Keratinocyte (primary cell): ENCODE measurements at regions not wholly inside any gene's neighbourhood (a gene's known extent, or its start where the extent isn't known, plus 50 kb on each side); places are given as distances from the start of the nearest gene placed in this dataset.
"Not testable (repeated sequence)": the region's sequence is repeated elsewhere in the genome, so short reads cannot be mapped to it uniquely, and the experiment has no call there.

Experiments used
- EZH2 ChIP-seq: IDR thresholded peaks from one replicate; pipeline ENCODE4 v1.6.1; 2012; ENCODE audit warnings: inconsistent platforms, mild to moderate bottlenecking, low read length, moderate library complexity
- TF ChIP-seq, protein P1 (sequence below), 3 experiments: IDR thresholded peaks in 1 of 3; conservative IDR thresholded peaks in 1 of 3; optimal IDR thresholded peaks in 1 of 3; 2 replicates in 2 of 3; 3 replicates in 1 of 3; pipeline versions ENCODE3 to v1.5.1; 2011; ENCODE audit warnings: low read length in 3 of 3, mild to moderate bottlenecking in 3 of 3, moderate library complexity in 2 of 3, control low read depth in 1 of 3, inconsistent platforms in 1 of 3; ENCODE audit not compliant: insufficient read depth in 2 of 3; ENCODE audit errors: extremely low read depth in 1 of 3

DNA sequence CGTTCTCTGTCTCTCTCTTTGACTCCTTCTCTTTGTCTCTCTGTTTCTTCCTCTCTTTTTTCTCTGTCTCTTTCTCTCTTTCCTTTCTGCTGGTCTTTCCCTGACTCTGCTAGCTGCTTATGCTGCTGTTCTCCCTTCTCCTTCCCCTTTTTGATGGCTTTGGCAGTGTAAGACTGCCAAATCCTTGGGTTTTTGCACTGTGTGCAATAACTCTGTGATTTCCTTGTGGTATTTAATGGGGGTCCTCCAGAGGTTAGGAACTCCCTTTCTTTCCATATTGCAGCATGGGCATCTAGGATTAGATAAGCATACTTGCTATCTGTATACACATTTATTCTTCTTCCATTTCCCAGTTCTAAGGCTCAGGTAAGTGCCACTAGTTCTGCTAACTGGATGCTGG lies 99.3 kb downstream of the SH3GLB1 start:
- TF ChIP-seq, protein P1, sequence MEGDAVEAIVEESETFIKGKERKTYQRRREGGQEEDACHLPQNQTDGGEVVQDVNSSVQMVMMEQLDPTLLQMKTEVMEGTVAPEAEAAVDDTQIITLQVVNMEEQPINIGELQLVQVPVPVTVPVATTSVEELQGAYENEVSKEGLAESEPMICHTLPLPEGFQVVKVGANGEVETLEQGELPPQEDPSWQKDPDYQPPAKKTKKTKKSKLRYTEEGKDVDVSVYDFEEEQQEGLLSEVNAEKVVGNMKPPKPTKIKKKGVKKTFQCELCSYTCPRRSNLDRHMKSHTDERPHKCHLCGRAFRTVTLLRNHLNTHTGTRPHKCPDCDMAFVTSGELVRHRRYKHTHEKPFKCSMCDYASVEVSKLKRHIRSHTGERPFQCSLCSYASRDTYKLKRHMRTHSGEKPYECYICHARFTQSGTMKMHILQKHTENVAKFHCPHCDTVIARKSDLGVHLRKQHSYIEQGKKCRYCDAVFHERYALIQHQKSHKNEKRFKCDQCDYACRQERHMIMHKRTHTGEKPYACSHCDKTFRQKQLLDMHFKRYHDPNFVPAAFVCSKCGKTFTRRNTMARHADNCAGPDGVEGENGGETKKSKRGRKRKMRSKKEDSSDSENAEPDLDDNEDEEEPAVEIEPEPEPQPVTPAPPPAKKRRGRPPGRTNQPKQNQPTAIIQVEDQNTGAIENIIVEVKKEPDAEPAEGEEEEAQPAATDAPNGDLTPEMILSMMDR (optimal IDR thresholded peaks at IDR 0.05 in 1 of 3, IDR thresholded peaks at IDR 0.05 in 1 of 3, conservative IDR thresholded peaks at IDR 0.05 in 1 of 3; ENCODE audit: extremely low read depth in 1 of 3, insufficient read depth in 2 of 3, low read length in 3 of 3) = not testable (repeated sequence)
- TF ChIP-seq EZH2 = not testable (repeated sequence)
